ENCODE measurements at regions not wholly inside any gene's neighbourhood (a gene's known extent, or its start where the extent isn't known, plus 50 kb on each side); places are given as distances from the start of the nearest gene placed in this dataset.

- Histone ChIP-seq H3K36me3 (no peaks in the 10 kb centered on the region), H3K27ac (no peak overlapping the region), H3K27me3 (no peaks in the 10 kb centered on the region), H3K4me1 (no peaks in the 10 kb centered on the region), H3K4me3 (no peak overlapping the region), H3K9me3 (no peaks in the 10 kb centered on the region)
- DNase-seq, result no peak
- no peak for TF ChIP-seq CTCF (IDR thresholded peaks at IDR 0.05)
- TF ChIP-seq EP300 (IDR thresholded peaks at IDR 0.05; ENCODE audit: low read depth), result no peak
- TF ChIP-seq POLR2A (IDR thresholded peaks at IDR 0.05), result no peak
- TF ChIP-seq POLR2AphosphoS5 (IDR thresholded peaks at IDR 0.05), result no peak
- intact Hi-C loops (cut with DNase I; ENCODE audit: low total_unique reads), result no loop called here
- WGBS, 2 donors (ENCODE audit: low coverage in 1 of 2), result 63 to 83% methylated on average over 1 of the region's 1 CpG
- in situ Hi-C loops (cut with MboI; ENCODE audit: low pct_ligation_motif_present in 1 of 4, low pct_unique_long_range_greater_than_20kb in 1 of 4, low sequenced_read_pairs in 3 of 4), result no loop called here
Observed at GRCh38 chr10:4719036-4719435, 107.0 kb upstream of the AKR1E2 start.

GRCh38 chr10:4718544-4718943 lies 107.5 kb upstream of the AKR1E2 start:
- in situ Hi-C loops (cut with MboI; ENCODE audit: low pct_ligation_motif_present in 1 of 4, low pct_unique_long_range_greater_than_20kb in 1 of 4, low sequenced_read_pairs in 3 of 4), result no loop called here
- 70 to 78% methylated on average over 4 of the region's 4 CpGs for WGBS, 2 donors (ENCODE audit: low coverage in 1 of 2)
- TF ChIP-seq POLR2AphosphoS5 (IDR thresholded peaks at IDR 0.05), result no peak
- no peak for TF ChIP-seq POLR2A (IDR thresholded peaks at IDR 0.05)
- no peak for TF ChIP-seq EP300 (IDR thresholded peaks at IDR 0.05; ENCODE audit: low read depth)
- TF ChIP-seq CTCF (IDR thresholded peaks at IDR 0.05), result no peak
- Histone ChIP-seq H3K36me3 (no peaks in the 10 kb centered on the region), H3K4me3 (no peak overlapping the region), H3K4me1 (no peaks in the 10 kb centered on the region), H3K27me3 (no peaks in the 10 kb centered on the region), H3K9me3 (no peaks in the 10 kb centered on the region), H3K27ac (no peak overlapping the region)
- intact Hi-C loops (cut with DNase I; ENCODE audit: low total_unique reads), result no loop called here
- DNase-seq, result no peak

- Histone ChIP-seq H3K36me3 (no peaks in the 10 kb centered on the region), H3K27me3 (no peaks in the 10 kb centered on the region), H3K9me3 (no peaks in the 10 kb centered on the region), H3K4me1 (no peaks in the 10 kb centered on the region), H3K4me3 (no peak overlapping the region), H3K27ac (no peak overlapping the region)
- intact Hi-C loops (cut with DNase I; ENCODE audit: low total_unique reads), result no loop called here
- 83 to 86% methylated on average over 1 of the region's 1 CpG for WGBS, 2 donors (ENCODE audit: low coverage in 1 of 2)
- in situ Hi-C loops (cut with MboI; ENCODE audit: low pct_ligation_motif_present in 1 of 4, low pct_unique_long_range_greater_than_20kb in 1 of 4, low sequenced_read_pairs in 3 of 4), result no loop called here
- no peak for DNase-seq
- TF ChIP-seq POLR2A (IDR thresholded peaks at IDR 0.05) (no peak), CTCF (IDR thresholded peaks at IDR 0.05) (no peak), POLR2AphosphoS5 (IDR thresholded peaks at IDR 0.05) (no peak), EP300 (IDR thresholded peaks at IDR 0.05; ENCODE audit: low read depth) (no peak)
Observed at GRCh38 chr10:4717670-4718069, 108.3 kb upstream of the AKR1E2 start.

GRCh38 chr10:4710858-4711257 lies 115.1 kb upstream of the AKR1E2 start:
- TF ChIP-seq EP300 (IDR thresholded peaks at IDR 0.05; ENCODE audit: low read depth), result no peak
- no peak for TF ChIP-seq CTCF (IDR thresholded peaks at IDR 0.05)
- no peak for TF ChIP-seq POLR2A (IDR thresholded peaks at IDR 0.05)
- TF ChIP-seq POLR2AphosphoS5 (IDR thresholded peaks at IDR 0.05), result no peak
- 22 to 32% methylated on average over 3 of the region's 3 CpGs for WGBS, 2 donors (ENCODE audit: low coverage in 1 of 2)
- Histone ChIP-seq H3K4me1 (no peaks in the 10 kb centered on the region), H3K9me3 (no peaks in the 10 kb centered on the region), H3K4me3 (no peak overlapping the region), H3K27me3 (no peaks in the 10 kb centered on the region), H3K36me3 (no peaks in the 10 kb centered on the region), H3K27ac (no peak overlapping the region)
- no peak for DNase-seq
- in situ Hi-C loops (cut with MboI; ENCODE audit: low pct_ligation_motif_present in 1 of 4, low pct_unique_long_range_greater_than_20kb in 1 of 4, low sequenced_read_pairs in 3 of 4) (no loop called here), intact Hi-C loops (cut with DNase I; ENCODE audit: low total_unique reads) (no loop called here)
